ENCODE measurements at regions not wholly inside any gene's neighbourhood (a gene's known extent, or its start where the extent isn't known, plus 50 kb on each side); places are given as distances from the start of the nearest gene placed in this dataset.

DNA sequence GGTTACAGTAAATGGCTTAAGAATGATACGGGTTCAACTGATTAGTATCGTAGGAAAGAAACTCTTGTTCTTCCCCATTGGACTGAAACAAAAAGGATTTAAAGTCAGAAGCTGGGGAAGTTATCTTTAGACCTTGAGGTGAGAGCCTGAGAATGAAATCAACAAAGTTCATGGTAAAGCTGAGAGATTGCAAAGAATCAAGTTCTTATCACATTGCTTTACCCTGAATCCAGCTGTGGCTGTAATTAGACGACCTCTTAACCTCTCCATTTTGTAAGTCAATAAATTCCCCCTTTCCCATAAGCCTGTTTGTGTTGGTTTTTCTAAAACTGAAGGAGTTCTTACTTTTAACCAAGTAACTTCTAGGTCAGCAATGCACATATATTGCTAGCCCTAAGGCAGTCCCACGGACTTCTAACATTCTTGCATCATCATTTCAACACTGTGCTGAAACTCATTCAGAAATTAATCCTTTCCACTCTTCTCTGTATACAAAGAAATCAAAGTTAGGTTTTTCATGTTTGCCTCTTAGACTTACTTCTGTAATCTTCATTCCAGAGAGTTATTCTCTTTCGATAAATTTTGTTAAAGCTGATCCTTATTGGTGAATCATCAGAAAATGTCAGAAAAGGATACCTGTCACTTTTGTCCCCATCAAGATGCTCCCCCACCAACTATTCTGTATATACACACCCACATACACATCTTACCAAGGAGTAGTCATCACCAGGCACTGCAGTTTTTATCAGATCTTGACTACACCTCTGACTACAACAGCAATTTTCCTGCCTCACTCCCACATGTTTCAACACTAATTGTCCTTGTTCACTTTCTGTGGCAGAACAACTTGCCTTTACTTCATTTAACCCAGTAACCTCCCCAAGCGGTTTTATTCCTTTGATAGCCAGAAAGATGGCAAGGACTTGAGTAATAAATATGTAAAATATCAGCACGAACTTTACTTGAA, 77.9 kb upstream of the STK26 start:
- TF ChIP-seq, protein P1, sequence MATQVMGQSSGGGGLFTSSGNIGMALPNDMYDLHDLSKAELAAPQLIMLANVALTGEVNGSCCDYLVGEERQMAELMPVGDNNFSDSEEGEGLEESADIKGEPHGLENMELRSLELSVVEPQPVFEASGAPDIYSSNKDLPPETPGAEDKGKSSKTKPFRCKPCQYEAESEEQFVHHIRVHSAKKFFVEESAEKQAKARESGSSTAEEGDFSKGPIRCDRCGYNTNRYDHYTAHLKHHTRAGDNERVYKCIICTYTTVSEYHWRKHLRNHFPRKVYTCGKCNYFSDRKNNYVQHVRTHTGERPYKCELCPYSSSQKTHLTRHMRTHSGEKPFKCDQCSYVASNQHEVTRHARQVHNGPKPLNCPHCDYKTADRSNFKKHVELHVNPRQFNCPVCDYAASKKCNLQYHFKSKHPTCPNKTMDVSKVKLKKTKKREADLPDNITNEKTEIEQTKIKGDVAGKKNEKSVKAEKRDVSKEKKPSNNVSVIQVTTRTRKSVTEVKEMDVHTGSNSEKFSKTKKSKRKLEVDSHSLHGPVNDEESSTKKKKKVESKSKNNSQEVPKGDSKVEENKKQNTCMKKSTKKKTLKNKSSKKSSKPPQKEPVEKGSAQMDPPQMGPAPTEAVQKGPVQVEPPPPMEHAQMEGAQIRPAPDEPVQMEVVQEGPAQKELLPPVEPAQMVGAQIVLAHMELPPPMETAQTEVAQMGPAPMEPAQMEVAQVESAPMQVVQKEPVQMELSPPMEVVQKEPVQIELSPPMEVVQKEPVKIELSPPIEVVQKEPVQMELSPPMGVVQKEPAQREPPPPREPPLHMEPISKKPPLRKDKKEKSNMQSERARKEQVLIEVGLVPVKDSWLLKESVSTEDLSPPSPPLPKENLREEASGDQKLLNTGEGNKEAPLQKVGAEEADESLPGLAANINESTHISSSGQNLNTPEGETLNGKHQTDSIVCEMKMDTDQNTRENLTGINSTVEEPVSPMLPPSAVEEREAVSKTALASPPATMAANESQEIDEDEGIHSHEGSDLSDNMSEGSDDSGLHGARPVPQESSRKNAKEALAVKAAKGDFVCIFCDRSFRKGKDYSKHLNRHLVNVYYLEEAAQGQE (tag by site-specific recombination; IDR thresholded peaks at IDR 0.05) = no peak
- TF ChIP-seq, protein P2, sequence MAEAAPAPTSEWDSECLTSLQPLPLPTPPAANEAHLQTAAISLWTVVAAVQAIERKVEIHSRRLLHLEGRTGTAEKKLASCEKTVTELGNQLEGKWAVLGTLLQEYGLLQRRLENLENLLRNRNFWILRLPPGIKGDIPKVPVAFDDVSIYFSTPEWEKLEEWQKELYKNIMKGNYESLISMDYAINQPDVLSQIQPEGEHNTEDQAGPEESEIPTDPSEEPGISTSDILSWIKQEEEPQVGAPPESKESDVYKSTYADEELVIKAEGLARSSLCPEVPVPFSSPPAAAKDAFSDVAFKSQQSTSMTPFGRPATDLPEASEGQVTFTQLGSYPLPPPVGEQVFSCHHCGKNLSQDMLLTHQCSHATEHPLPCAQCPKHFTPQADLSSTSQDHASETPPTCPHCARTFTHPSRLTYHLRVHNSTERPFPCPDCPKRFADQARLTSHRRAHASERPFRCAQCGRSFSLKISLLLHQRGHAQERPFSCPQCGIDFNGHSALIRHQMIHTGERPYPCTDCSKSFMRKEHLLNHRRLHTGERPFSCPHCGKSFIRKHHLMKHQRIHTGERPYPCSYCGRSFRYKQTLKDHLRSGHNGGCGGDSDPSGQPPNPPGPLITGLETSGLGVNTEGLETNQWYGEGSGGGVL (tag by site-specific recombination; IDR thresholded peaks at IDR 0.05) = no peak
- TF ChIP-seq ZNF510 (tag by site-specific recombination; IDR thresholded peaks at IDR 0.05; ENCODE audit: insufficient replicate concordance) (no peak), ZNF221 (tag by site-specific recombination; IDR thresholded peaks at IDR 0.05; ENCODE audit: borderline replicate concordance) (no peak), ZNF114 (tag by site-specific recombination; IDR thresholded peaks at IDR 0.05) (no peak), KLF8 (tag by site-specific recombination; IDR thresholded peaks at IDR 0.05) (no peak), ZNF274 (IDR thresholded peaks at IDR 0.05; ENCODE audit: low read length) (no peak), ZNF274 (tag by site-specific recombination; IDR thresholded peaks at IDR 0.05; ENCODE audit: borderline replicate concordance) (no peak)
- TF ChIP-seq, protein P3, sequence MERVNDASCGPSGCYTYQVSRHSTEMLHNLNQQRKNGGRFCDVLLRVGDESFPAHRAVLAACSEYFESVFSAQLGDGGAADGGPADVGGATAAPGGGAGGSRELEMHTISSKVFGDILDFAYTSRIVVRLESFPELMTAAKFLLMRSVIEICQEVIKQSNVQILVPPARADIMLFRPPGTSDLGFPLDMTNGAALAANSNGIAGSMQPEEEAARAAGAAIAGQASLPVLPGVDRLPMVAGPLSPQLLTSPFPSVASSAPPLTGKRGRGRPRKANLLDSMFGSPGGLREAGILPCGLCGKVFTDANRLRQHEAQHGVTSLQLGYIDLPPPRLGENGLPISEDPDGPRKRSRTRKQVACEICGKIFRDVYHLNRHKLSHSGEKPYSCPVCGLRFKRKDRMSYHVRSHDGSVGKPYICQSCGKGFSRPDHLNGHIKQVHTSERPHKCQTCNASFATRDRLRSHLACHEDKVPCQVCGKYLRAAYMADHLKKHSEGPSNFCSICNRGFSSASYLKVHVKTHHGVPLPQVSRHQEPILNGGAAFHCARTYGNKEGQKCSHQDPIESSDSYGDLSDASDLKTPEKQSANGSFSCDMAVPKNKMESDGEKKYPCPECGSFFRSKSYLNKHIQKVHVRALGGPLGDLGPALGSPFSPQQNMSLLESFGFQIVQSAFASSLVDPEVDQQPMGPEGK (tag by site-specific recombination; IDR thresholded peaks at IDR 0.05) = no peak
- TF ChIP-seq, protein P4, sequence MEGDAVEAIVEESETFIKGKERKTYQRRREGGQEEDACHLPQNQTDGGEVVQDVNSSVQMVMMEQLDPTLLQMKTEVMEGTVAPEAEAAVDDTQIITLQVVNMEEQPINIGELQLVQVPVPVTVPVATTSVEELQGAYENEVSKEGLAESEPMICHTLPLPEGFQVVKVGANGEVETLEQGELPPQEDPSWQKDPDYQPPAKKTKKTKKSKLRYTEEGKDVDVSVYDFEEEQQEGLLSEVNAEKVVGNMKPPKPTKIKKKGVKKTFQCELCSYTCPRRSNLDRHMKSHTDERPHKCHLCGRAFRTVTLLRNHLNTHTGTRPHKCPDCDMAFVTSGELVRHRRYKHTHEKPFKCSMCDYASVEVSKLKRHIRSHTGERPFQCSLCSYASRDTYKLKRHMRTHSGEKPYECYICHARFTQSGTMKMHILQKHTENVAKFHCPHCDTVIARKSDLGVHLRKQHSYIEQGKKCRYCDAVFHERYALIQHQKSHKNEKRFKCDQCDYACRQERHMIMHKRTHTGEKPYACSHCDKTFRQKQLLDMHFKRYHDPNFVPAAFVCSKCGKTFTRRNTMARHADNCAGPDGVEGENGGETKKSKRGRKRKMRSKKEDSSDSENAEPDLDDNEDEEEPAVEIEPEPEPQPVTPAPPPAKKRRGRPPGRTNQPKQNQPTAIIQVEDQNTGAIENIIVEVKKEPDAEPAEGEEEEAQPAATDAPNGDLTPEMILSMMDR (tag by site-specific recombination; IDR thresholded peaks at IDR 0.05) = no peak
- TF ChIP-seq, protein P5, sequence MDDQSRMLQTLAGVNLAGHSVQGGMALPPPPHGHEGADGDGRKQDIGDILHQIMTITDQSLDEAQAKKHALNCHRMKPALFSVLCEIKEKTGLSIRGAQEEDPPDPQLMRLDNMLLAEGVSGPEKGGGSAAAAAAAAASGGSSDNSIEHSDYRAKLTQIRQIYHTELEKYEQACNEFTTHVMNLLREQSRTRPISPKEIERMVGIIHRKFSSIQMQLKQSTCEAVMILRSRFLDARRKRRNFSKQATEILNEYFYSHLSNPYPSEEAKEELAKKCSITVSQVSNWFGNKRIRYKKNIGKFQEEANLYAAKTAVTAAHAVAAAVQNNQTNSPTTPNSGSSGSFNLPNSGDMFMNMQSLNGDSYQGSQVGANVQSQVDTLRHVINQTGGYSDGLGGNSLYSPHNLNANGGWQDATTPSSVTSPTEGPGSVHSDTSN (CRISPR knock-in tag; IDR thresholded peaks at IDR 0.05) = no peak

All from HEK293 (cell line).